H1 (cell line): ENCODE measurements at regions not wholly inside any gene's neighbourhood (a gene's known extent, or its start where the extent isn't known, plus 50 kb on each side); places are given as distances from the start of the nearest gene placed in this dataset.
A peak's percentile ranks its signal among the peaks of the same experiment; 100 is the strongest.

Experiments
- CTCF ChIA-PET: fragments of 300-600 bp; sonication (Branson Sonifier 250); formaldehyde crosslinking; loops from one replicate; lab custom pipeline; 2021; ENCODE audit not compliant: partially characterized antibody; lab: Charles Lee
- POLR2A ChIA-PET: fragments of 300-600 bp; sonication (Branson Sonifier 250); formaldehyde crosslinking; loops from one replicate; lab custom pipeline; 2021; ENCODE audit warnings: inconsistent platforms; ENCODE audit not compliant: partially characterized antibody; lab: Charles Lee
- DNase-seq, 2 experiments: peaks; one replicate each; pipeline versions ENCODE4 v3.0.0 to v3.0.0-alpha.2; 2010 to 2022; ENCODE audit warnings: low spot score in 2 of 2, low read depth in 1 of 2, mixed read lengths in 1 of 2
- FAIRE-seq: peaks from 2 replicates; lab custom pipeline; 2011; peaks lifted over from hg19 to GRCh38; lab: Jason Lieb, UNC
- H2AFZ ChIP-seq: 2 replicates; pipeline ENCODE4 v1.8.1; 2012; ENCODE audit warnings: low read length, inconsistent platforms
- H2AK5ac ChIP-seq: 2 replicates; pipeline ENCODE4 v1.6.1; 2013; ENCODE audit warnings: low read depth, low read length
- H2BK120ac ChIP-seq: replicated peaks from 2 replicates; pipeline ENCODE3; 2013; ENCODE audit warnings: low read depth, low read length, inconsistent platforms
- H2BK12ac ChIP-seq: 2 replicates; pipeline ENCODE4 v1.6.1; 2013; ENCODE audit warnings: low read depth, low read length
- H2BK15ac ChIP-seq: 2 replicates; pipeline ENCODE4 v1.6.1; 2013; ENCODE audit warnings: low read length
- H2BK20ac ChIP-seq: 2 replicates; pipeline ENCODE4 v1.6.1; 2013; ENCODE audit warnings: low read length
- H2BK5ac ChIP-seq: 2 replicates; pipeline ENCODE4 v1.6.1; 2013; ENCODE audit warnings: low read depth, low read length
- H3K14ac ChIP-seq: 2 replicates; pipeline ENCODE4 v1.6.1; 2013; ENCODE audit warnings: inconsistent platforms; ENCODE audit not compliant: insufficient read length
- H3K18ac ChIP-seq: 2 replicates; pipeline ENCODE4 v1.6.1; 2013; ENCODE audit warnings: low read length; ENCODE audit errors: extremely low read depth
- H3K23ac ChIP-seq: 2 replicates; pipeline ENCODE4 v1.6.1; 2013; ENCODE audit warnings: inconsistent platforms; ENCODE audit not compliant: insufficient read length
- H3K23me2 ChIP-seq: 2 replicates; pipeline ENCODE4 v1.6.1; 2013; ENCODE audit warnings: low read depth, low read length
- H3K27ac ChIP-seq: 2 replicates; pipeline ENCODE4 v1.6.1; 2011; ENCODE audit warnings: low read depth, low read length, inconsistent platforms
- H3K27me3 ChIP-seq, 4 experiments: replicated peaks in 1 of 4; 1 replicate in 1 of 4; 2 replicates in 3 of 4; pipeline versions ENCODE4 v1.6.1 to v1.8.1; 2011 to 2013; ENCODE audit warnings: low read length in 3 of 4, mild to moderate bottlenecking in 3 of 4, inconsistent platforms in 2 of 4, mixed read lengths in 2 of 4, moderate library complexity in 1 of 4; ENCODE audit not compliant: control insufficient read depth in 3 of 4, insufficient read depth in 3 of 4; ENCODE audit errors: extremely low read depth in 1 of 4
- H3K36me3 ChIP-seq, 4 experiments: 2 replicates each; pipeline versions ENCODE4 v1.6.1 to v1.8.1; 2011 to 2013; ENCODE audit warnings: mild to moderate bottlenecking in 4 of 4, low read length in 3 of 4, moderate library complexity in 2 of 4, control low read depth in 1 of 4, inconsistent platforms in 1 of 4; ENCODE audit not compliant: insufficient read depth in 4 of 4, control insufficient read depth in 2 of 4
- H3K4ac ChIP-seq: replicated peaks from 2 replicates; pipeline ENCODE3; 2013; ENCODE audit warnings: low read length, low read depth, mixed read lengths, inconsistent platforms; ENCODE audit not compliant: insufficient read length
- H3K4me1 ChIP-seq, 4 experiments: replicated peaks in 1 of 4; 1 replicate in 1 of 4; 2 replicates in 3 of 4; pipeline versions ENCODE4 v1.6.1 to v1.8.1; 2011 to 2013; ENCODE audit warnings: low read length in 3 of 4, inconsistent platforms in 2 of 4, mixed read lengths in 1 of 4; ENCODE audit not compliant: insufficient read depth in 4 of 4, control insufficient read depth in 3 of 4
- H3K4me2 ChIP-seq, 2 experiments: 2 replicates each; pipeline versions ENCODE4 v1.6.1 to v1.8.1; 2011 to 2013; ENCODE audit warnings: low read depth in 2 of 2, low read length in 2 of 2, control low read depth in 1 of 2, inconsistent platforms in 1 of 2, mild to moderate bottlenecking in 1 of 2; ENCODE audit not compliant: insufficient read depth in 1 of 2
- H3K4me3 ChIP-seq, 4 experiments: fragments of 200-600, 300-600 bp in 1 of 4; sonication (generic), shearing (Covaris generic), sonication (Bioruptor Twin) in 1 of 4; 2 replicates each; pipeline versions ENCODE4 v1.5.1 to v1.8.1; 2011 to 2016; ENCODE audit warnings: low read length in 4 of 4, low read depth in 3 of 4, control low read depth in 2 of 4, inconsistent platforms in 2 of 4, mild to moderate bottlenecking in 2 of 4, mixed read lengths in 1 of 4, moderate library complexity in 1 of 4; ENCODE audit not compliant: insufficient read depth in 2 of 4; ENCODE audit errors: extremely low read depth in 1 of 4
- H3K56ac ChIP-seq: replicated peaks from 2 replicates; pipeline ENCODE3; 2013; ENCODE audit warnings: low read depth, mild to moderate bottlenecking, mixed read lengths, low read length, inconsistent platforms; ENCODE audit not compliant: insufficient read length
- H3K79me1 ChIP-seq: 2 replicates; pipeline ENCODE4 v1.6.1; 2013; ENCODE audit warnings: low read depth, low read length, control low read depth
- H3K79me2 ChIP-seq, 2 experiments: 2 replicates each; pipeline versions ENCODE4 v1.6.1 to v1.8.1; 2012 to 2013; ENCODE audit warnings: low read length in 2 of 2, mild to moderate bottlenecking in 2 of 2, inconsistent platforms in 1 of 2; ENCODE audit not compliant: insufficient read depth in 2 of 2, control insufficient read depth in 1 of 2
- H3K9ac ChIP-seq, 4 experiments: replicated peaks in 1 of 4; 1 replicate in 1 of 4; 2 replicates in 3 of 4; pipeline versions ENCODE4 v1.6.1 to v1.8.1; 2011 to 2013; ENCODE audit warnings: low read depth in 3 of 4, low read length in 3 of 4, control low read depth in 2 of 4, mild to moderate bottlenecking in 2 of 4, moderate library complexity in 2 of 4, inconsistent platforms in 1 of 4; ENCODE audit errors: extremely low read depth in 1 of 4
- H3K9me3 ChIP-seq, 2 experiments: 2 replicates each; pipeline versions ENCODE4 v1.6.1 to v1.8.1; 2012 to 2013; ENCODE audit warnings: mild to moderate bottlenecking in 2 of 2, moderate library complexity in 2 of 2, control low read depth in 1 of 2, inconsistent platforms in 1 of 2, low read depth in 1 of 2, low read length in 1 of 2, mixed read lengths in 1 of 2; ENCODE audit not compliant: insufficient read depth in 2 of 2
- H4K20me1 ChIP-seq, 2 experiments: replicated peaks in 1 of 2; 2 replicates each; pipeline versions ENCODE3 to v1.8.1; 2011 to 2013; ENCODE audit warnings: inconsistent platforms in 2 of 2, low read length in 2 of 2, mild to moderate bottlenecking in 1 of 2; ENCODE audit not compliant: insufficient read depth in 2 of 2, control insufficient read depth in 1 of 2
- H4K5ac ChIP-seq: 2 replicates; pipeline ENCODE4 v1.6.1; 2013; ENCODE audit warnings: low read length, low read depth, mixed read lengths, inconsistent platforms; ENCODE audit not compliant: insufficient read length
- H4K8ac ChIP-seq: 2 replicates; pipeline ENCODE4 v1.8.0; 2013; ENCODE audit warnings: mild to moderate bottlenecking, moderate library complexity, low read length, inconsistent platforms; ENCODE audit not compliant: insufficient read depth; ENCODE audit errors: extremely low read depth
- H4K91ac ChIP-seq: replicated peaks from 2 replicates; pipeline ENCODE3; 2013; ENCODE audit warnings: low read length, mixed read lengths, inconsistent platforms; ENCODE audit not compliant: insufficient read length
- EGR1 ChIP-seq: IDR thresholded peaks from 2 replicates; pipeline ENCODE4 v1.6.1; 2011; ENCODE audit warnings: low read depth, low read length, borderline replicate concordance
- RAD21 ChIP-seq, 2 experiments: IDR thresholded peaks in 1 of 2; conservative IDR thresholded peaks in 1 of 2; 2 replicates each; pipeline ENCODE4 v1.6.1; 2011; ENCODE audit warnings: low read depth in 2 of 2, low read length in 2 of 2, improper control_type of control experiment in 1 of 2, inconsistent platforms in 1 of 2, mild to moderate bottlenecking in 1 of 2, moderate library complexity in 1 of 2
- SIX5 ChIP-seq: IDR thresholded peaks from 2 replicates; pipeline ENCODE4 v1.6.1; 2011; ENCODE audit warnings: mild to moderate bottlenecking, low read depth, low read length
- TEAD4 ChIP-seq: IDR thresholded peaks from 2 replicates; pipeline ENCODE4 v1.6.1; 2012; ENCODE audit warnings: low read depth, low read length, inconsistent platforms, mixed read lengths
- WGBS, 2 experiments: shearing (Covaris generic) in 1 of 2; methylation state at CpG; one replicate each; pipeline versions ENCODE4 v1.1.6 to v1.1.7; 2013 to 2015; ENCODE audit warnings: low lambda C conversion rate in 2 of 2, mixed read lengths in 2 of 2, inconsistent platforms in 1 of 2, low coverage in 1 of 2, missing lambda C conversion rate in 1 of 2; ENCODE audit not compliant: insufficient replicate concordance in 2 of 2, insufficient coverage in 1 of 2, insufficient read length in 1 of 2; ENCODE audit errors: extremely low coverage in 1 of 2, missing lambda C conversion rate in 1 of 2; 5-methylcytosine and 5-hydroxymethylcytosine counted together
- TF ChIP-seq, protein P1 (sequence below), 3 experiments: IDR thresholded peaks; 1 replicate in 2 of 3; 2 replicates in 1 of 3; pipeline versions ENCODE4 v1.5.1 to v1.6.1; 2011; ENCODE audit warnings: low read length in 3 of 3, mild to moderate bottlenecking in 3 of 3, inconsistent platforms in 2 of 3, low read depth in 1 of 3, moderate library complexity in 1 of 3; ENCODE audit not compliant: insufficient read depth in 1 of 3; ENCODE audit errors: control extremely low read depth in 1 of 3

DNA sequence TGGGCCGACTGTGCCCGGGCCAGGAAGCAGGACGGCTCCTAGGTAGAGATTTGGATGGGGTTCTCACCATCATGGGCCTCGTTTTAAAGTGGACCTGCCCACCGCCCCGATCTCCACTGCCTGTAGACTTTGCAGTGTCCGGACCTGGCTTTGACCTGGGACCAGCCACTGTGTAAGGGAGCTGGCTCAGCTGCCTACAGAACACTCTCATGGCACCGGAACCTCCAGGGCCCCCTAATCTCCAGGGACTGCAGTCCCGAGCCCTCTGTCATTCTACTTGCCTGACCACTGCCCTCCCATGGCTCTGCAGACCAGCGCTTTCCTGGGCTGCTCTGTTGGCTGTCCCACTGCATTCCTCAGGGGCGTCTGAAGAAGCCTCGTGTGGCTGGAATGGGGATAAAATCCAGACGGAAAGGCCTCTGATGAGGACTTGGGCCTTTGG lies 120.8 kb downstream of the GLI2 start:
- Histone ChIP-seq H3K27me3 (no peaks in the 10 kb centered on the region), H3K4me1 (peaks cover 2 to 28% (median 19%) of the 10 kb centered on the region in 4 experiments), H2AK5ac (no peak overlapping the region), H3K79me1 (peaks cover 21% of the 10 kb centered on the region), H2BK15ac (no peak overlapping the region), H2BK120ac (no peak overlapping the region), H2AFZ (no peak overlapping the region), H3K9me3 (no peaks in the 10 kb centered on the region), H3K4ac (no peak overlapping the region), H3K56ac (no peak overlapping the region), H3K79me2 (peaks cover 0 to 37% of the 10 kb centered on the region in 2 experiments; a peak in 1 of 4 replicates), H2BK5ac (peak overlapping the region; percentile 30; the same call in 1 of the 2 replicates), H4K5ac (no peak overlapping the region), H4K91ac (no peak overlapping the region), H2BK20ac (no peak overlapping the region), H3K4me2 (no peak overlapping the region), H3K9ac (no peak overlapping the region), H3K36me3 (no peaks in the 10 kb centered on the region; a peak in 1 of 8 replicates), H3K27ac (no peak overlapping the region), H3K4me3 (no peak overlapping the region)
- CTCF ChIA-PET: interaction anchor here (0.9 to 13.2 kb wide), 18 partner anchors 9 to 173 kb away, joined by 3 to 158 read pairs (median 4); no protein-coding TSS in a partner anchor
- DNase-seq (no peak), FAIRE-seq (no peak)
- 85% methylated on average over 12 of the region's 13 CpGs; no CpG with 5 or more reads in 1 of the 2 experiments for WGBS, 2 experiments
- TF ChIP-seq RAD21 (IDR thresholded peaks at IDR 0.05 in 1 of 2, conservative IDR thresholded peaks at IDR 0.05 in 1 of 2; ENCODE audit: low read depth in 2 of 2, low read length in 2 of 2) (peak; percentile 41 to 57), TEAD4 (peak; percentile 93), SIX5 (no peak), EGR1 (no peak)
- TF ChIP-seq, protein P1, sequence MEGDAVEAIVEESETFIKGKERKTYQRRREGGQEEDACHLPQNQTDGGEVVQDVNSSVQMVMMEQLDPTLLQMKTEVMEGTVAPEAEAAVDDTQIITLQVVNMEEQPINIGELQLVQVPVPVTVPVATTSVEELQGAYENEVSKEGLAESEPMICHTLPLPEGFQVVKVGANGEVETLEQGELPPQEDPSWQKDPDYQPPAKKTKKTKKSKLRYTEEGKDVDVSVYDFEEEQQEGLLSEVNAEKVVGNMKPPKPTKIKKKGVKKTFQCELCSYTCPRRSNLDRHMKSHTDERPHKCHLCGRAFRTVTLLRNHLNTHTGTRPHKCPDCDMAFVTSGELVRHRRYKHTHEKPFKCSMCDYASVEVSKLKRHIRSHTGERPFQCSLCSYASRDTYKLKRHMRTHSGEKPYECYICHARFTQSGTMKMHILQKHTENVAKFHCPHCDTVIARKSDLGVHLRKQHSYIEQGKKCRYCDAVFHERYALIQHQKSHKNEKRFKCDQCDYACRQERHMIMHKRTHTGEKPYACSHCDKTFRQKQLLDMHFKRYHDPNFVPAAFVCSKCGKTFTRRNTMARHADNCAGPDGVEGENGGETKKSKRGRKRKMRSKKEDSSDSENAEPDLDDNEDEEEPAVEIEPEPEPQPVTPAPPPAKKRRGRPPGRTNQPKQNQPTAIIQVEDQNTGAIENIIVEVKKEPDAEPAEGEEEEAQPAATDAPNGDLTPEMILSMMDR (IDR thresholded peaks at IDR 0.05; ENCODE audit: control extremely low read depth in 1 of 3, insufficient read depth in 1 of 3, low read depth in 1 of 3, low read length in 3 of 3): peak; percentile 41 to 53 (median 51)
- TF ChIP-seq, all 59 proteins: peak for 3
- no peak overlapping the region for H2BK12ac ChIP-seq
- H3K14ac ChIP-seq: no peak overlapping the region
- POLR2A ChIA-PET: interaction anchor here (1.0 to 1.5 kb wide), 3 partner anchors 10 to 219 kb away, joined by 3 to 5 read pairs (median 3); no protein-coding TSS in a partner anchor
- H4K20me1 ChIP-seq: peaks cover 13 to 21% of the 10 kb centered on the region in 2 experiments
- H4K8ac ChIP-seq: no peak overlapping the region
- peak overlapping the region; percentile 19; the same call in 1 of the 2 replicates for H3K18ac ChIP-seq
- H3K23me2 ChIP-seq: peaks cover 3% of the 10 kb centered on the region; the same call in 1 of the 2 replicates
- no peak overlapping the region for H3K23ac ChIP-seq
